ENCODE measurements at regions not wholly inside any gene's neighbourhood (a gene's known extent, or its start where the extent isn't known, plus 50 kb on each side); places are given as distances from the start of the nearest gene placed in this dataset.
"Not testable (repeated sequence)": the region's sequence is repeated elsewhere in the genome, so short reads cannot be mapped to it uniquely, and the experiment has no call there.

GRCh38 chr6:164097551-164098398, 683.3 kb downstream of the QKI start:
- no peak for DNase-seq

GRCh38 chr6:164097056-164097455, 682.5 kb downstream of the QKI start:
- DNase-seq: no peak

- no peak for DNase-seq
Measured at GRCh38 chr6:164095056-164095455, 680.5 kb downstream of the QKI start.

- DNase-seq: no peak
Measured at GRCh38 chr6:164087870-164088269, 673.4 kb downstream of the QKI start.

GRCh38 chr6:164087211-164087610, 672.7 kb downstream of the QKI start:
- DNase-seq: no peak

- no peak for DNase-seq
Measured at GRCh38 chr6:164086076-164086887, 671.8 kb downstream of the QKI start.

GRCh38 chr6:164085091-164086075, 670.9 kb downstream of the QKI start:
- no peak for DNase-seq

GRCh38 chr6:164079275-164079600, 664.7 kb downstream of the QKI start:
- DNase-seq: no peak

GRCh38 chr6:164078532-164079274, 664.2 kb downstream of the QKI start:
- DNase-seq: no peak

- DNase-seq: not testable (repeated sequence)
Measured at GRCh38 chr6:164076818-164077532, 662.5 kb downstream of the QKI start.

GRCh38 chr6:164075981-164076615, 661.6 kb downstream of the QKI start:
- no peak for DNase-seq

GRCh38 chr6:164072240-164072666, 657.7 kb downstream of the QKI start:
- no peak for DNase-seq

- no peak for DNase-seq
Measured at GRCh38 chr6:164069350-164069990, 655.0 kb downstream of the QKI start.

- DNase-seq: no peak
Measured at GRCh38 chr6:164068527-164068926, 654.0 kb downstream of the QKI start.

- no peak for DNase-seq
Measured at GRCh38 chr6:164066766-164067165, 652.2 kb downstream of the QKI start.

- no peak for DNase-seq
Measured at GRCh38 chr6:164066335-164066734, 651.8 kb downstream of the QKI start.

GRCh38 chr6:164063346-164063745, 648.8 kb downstream of the QKI start:
- DNase-seq: no peak

- DNase-seq: no peak
Measured at GRCh38 chr6:164062872-164063271, 648.4 kb downstream of the QKI start.

- no peak for DNase-seq
Measured at GRCh38 chr6:164057876-164058275, 643.4 kb downstream of the QKI start.

GRCh38 chr6:164051427-164051826, 636.9 kb downstream of the QKI start:
- DNase-seq: no peak

Measured in T-helper 9 cell (primary cell).